ENCODE measurements at regions not wholly inside any gene's neighbourhood (a gene's known extent, or its start where the extent isn't known, plus 50 kb on each side); places are given as distances from the start of the nearest gene placed in this dataset.

GRCh38 chr5:17723876-17724275, 89.6 kb downstream of the TAF11L14 start (continued):
- TF ChIP-seq GABPA (IDR thresholded peaks at IDR 0.05; ENCODE audit: borderline replicate concordance, insufficient read depth, low read length) (no peak), BCL11A (IDR thresholded peaks at IDR 0.05; ENCODE audit: low read depth in 2 of 2, low read length in 2 of 2) (no peak), TEAD4 (IDR thresholded peaks at IDR 0.05; ENCODE audit: low read depth, low read length) (no peak), GTF2F1 (IDR thresholded peaks at IDR 0.05; ENCODE audit: borderline replicate concordance, low read depth, low read length) (no peak), TBP (IDR thresholded peaks at IDR 0.05; ENCODE audit: low read depth, low read length) (no peak), NRF1 (IDR thresholded peaks at IDR 0.05; ENCODE audit: low read depth, low read length) (no peak)
- TF ChIP-seq, protein P1, sequence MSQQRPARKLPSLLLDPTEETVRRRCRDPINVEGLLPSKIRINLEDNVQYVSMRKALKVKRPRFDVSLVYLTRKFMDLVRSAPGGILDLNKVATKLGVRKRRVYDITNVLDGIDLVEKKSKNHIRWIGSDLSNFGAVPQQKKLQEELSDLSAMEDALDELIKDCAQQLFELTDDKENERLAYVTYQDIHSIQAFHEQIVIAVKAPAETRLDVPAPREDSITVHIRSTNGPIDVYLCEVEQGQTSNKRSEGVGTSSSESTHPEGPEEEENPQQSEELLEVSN (IDR thresholded peaks at IDR 0.05), result no peak

Measured in H1 (cell line).